ENCODE measurements at regions not wholly inside any gene's neighbourhood (a gene's known extent, or its start where the extent isn't known, plus 50 kb on each side); places are given as distances from the start of the nearest gene placed in this dataset.
"Not testable (repeated sequence)": the region's sequence is repeated elsewhere in the genome, so short reads cannot be mapped to it uniquely, and the experiment has no call there.

DNA sequence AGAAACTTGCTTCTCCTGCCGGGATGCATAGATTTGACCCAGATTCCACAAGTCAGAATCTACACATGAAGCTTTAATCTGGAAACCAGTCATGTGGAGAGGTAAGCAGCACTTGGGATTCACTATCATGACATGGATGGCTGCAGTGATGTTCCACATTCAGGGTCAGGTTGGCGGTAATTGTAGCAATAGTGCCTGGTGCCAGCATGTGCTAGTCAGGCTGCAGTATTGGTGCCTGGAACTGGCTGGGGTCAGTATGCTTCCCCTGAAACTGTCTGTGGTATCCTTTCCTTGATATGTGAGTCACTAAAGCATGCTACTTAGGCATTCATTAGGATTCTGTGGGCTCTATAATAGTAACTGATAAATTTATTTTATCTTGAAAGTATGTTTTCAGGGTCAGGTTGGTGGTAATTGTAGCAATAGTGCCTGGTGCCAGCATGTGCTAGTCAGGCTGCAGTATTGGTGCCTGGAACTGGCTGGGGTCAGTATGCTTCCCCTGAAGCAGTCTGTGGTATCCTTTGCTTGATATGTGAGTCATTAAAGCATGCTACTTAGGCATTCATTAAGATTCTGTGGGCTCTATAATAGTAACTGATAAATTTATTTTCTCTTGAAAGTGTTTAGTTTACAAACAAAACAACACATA is 1439.2 kb downstream of the ZPLD1 start:
- H3K4me3 ChIP-seq = no peak overlapping the region
- Mint-ChIP-seq H3K27ac (no peak overlapping the region), H3K36me3 (no peaks in the 10 kb centered on the region), H3K4me3 (no peak overlapping the region), H3K9me3 (no peaks in the 10 kb centered on the region), H3K27me3 (ENCODE audit: insufficient read depth, low read depth) (no peaks in the 10 kb centered on the region), H3K4me1 (no peaks in the 10 kb centered on the region)
- no peaks in the 10 kb centered on the region for H3K36me3 ChIP-seq
- H3K9ac ChIP-seq = no peak overlapping the region
- no peak overlapping the region for H3K4me2 ChIP-seq
- no peak overlapping the region for H2AFZ ChIP-seq (replicated peaks)
- H3K27me3 ChIP-seq = no peaks in the 10 kb centered on the region
- H4K20me1 ChIP-seq (ENCODE audit: low read depth) = no peaks in the 10 kb centered on the region
- no peaks in the 10 kb centered on the region for H3F3A ChIP-seq (ENCODE audit: low read depth)
- no peak overlapping the region for H3K27ac ChIP-seq
- no peaks in the 10 kb centered on the region for H3K4me1 ChIP-seq
- no peaks in the 10 kb centered on the region for H3K9me3 ChIP-seq (ENCODE audit: low read depth)
- no peak for DNase-seq (ENCODE audit: low spot score)
- no peaks in the 10 kb centered on the region for H3K79me2 ChIP-seq (ENCODE audit: low read depth)
- TF ChIP-seq EZH2phosphoT487 (IDR thresholded peaks at IDR 0.05) (no peak), EZH2 (IDR thresholded peaks at IDR 0.05) (no peak)
- TF ChIP-seq, protein P1, sequence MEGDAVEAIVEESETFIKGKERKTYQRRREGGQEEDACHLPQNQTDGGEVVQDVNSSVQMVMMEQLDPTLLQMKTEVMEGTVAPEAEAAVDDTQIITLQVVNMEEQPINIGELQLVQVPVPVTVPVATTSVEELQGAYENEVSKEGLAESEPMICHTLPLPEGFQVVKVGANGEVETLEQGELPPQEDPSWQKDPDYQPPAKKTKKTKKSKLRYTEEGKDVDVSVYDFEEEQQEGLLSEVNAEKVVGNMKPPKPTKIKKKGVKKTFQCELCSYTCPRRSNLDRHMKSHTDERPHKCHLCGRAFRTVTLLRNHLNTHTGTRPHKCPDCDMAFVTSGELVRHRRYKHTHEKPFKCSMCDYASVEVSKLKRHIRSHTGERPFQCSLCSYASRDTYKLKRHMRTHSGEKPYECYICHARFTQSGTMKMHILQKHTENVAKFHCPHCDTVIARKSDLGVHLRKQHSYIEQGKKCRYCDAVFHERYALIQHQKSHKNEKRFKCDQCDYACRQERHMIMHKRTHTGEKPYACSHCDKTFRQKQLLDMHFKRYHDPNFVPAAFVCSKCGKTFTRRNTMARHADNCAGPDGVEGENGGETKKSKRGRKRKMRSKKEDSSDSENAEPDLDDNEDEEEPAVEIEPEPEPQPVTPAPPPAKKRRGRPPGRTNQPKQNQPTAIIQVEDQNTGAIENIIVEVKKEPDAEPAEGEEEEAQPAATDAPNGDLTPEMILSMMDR (IDR thresholded peaks at IDR 0.05) = no peak

DNA sequence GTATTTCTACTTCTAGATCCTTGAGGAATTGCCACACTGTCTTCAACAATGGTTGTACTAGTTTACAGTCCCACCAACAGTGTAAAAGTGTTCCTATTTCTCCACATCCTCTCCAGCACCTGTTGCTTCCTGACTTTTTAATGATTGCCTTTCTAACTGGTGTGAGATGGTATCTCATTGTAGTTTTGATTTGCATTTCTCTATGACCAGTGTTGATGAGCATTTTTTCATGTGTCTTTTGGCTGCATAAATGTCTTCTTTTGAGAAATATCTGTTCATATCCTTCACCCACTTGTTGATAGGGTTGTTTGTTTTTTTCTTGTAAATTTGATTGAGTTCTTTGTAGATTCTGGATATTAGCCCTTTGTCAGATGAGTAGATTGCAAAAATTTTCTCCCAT is 1447.0 kb downstream of the ZPLD1 start:
- H3K4me1 ChIP-seq; H3K9me3 Mint-ChIP-seq; H3K27ac ChIP-seq; H3F3A ChIP-seq (ENCODE audit: low read depth); H3K9me3 ChIP-seq (ENCODE audit: low read depth); H3K4me1 Mint-ChIP-seq; H2AFZ ChIP-seq (replicated peaks); H3K9ac ChIP-seq; H3K36me3 Mint-ChIP-seq; H3K27me3 ChIP-seq; H3K4me3 ChIP-seq; H3K4me3 Mint-ChIP-seq; H3K27ac Mint-ChIP-seq; H4K20me1 ChIP-seq (ENCODE audit: low read depth); H3K79me2 ChIP-seq (ENCODE audit: low read depth); H3K4me2 ChIP-seq; DNase-seq (ENCODE audit: low spot score); H3K36me3 ChIP-seq; H3K27me3 Mint-ChIP-seq (ENCODE audit: insufficient read depth, low read depth): not testable (repeated sequence)

DNA sequence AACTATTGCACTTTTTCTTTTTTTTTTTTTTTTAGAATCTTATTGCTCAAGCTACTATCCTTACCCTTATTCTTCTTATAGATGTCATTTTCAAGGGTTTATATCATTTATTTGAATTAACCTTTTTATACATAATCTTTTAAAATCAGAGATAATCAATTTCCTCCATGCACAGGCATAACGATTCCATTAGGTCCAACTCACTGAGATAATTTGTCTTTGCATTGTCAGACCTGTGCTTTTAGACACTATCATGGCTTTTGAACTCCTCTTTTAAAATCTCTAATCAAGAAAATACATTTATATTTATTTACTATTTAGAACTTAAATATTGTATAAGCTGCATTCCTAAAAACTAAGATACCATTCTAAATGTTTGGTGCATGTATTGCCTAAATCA is 1454.9 kb downstream of the ZPLD1 start:
- Histone ChIP-seq H3K27me3 (no peaks in the 10 kb centered on the region), H4K20me1 (ENCODE audit: low read depth) (no peaks in the 10 kb centered on the region), H3K4me3 (no peak overlapping the region), H3K9me3 (ENCODE audit: low read depth) (no peaks in the 10 kb centered on the region), H3F3A (ENCODE audit: low read depth) (no peaks in the 10 kb centered on the region), H3K9ac (no peak overlapping the region), H3K4me1 (no peaks in the 10 kb centered on the region), H3K27ac (no peak overlapping the region), H2AFZ (replicated peaks) (no peak overlapping the region), H3K79me2 (ENCODE audit: low read depth) (no peaks in the 10 kb centered on the region), H3K4me2 (no peak overlapping the region), H3K36me3 (no peaks in the 10 kb centered on the region)
- no peak overlapping the region for H3K27ac Mint-ChIP-seq
- no peak overlapping the region for H3K4me3 Mint-ChIP-seq
- no peaks in the 10 kb centered on the region for H3K27me3 Mint-ChIP-seq (ENCODE audit: insufficient read depth, low read depth)
- DNase-seq (ENCODE audit: low spot score) = no peak
- no peaks in the 10 kb centered on the region for H3K4me1 Mint-ChIP-seq
- H3K36me3 Mint-ChIP-seq = no peaks in the 10 kb centered on the region
- TF ChIP-seq EZH2 (IDR thresholded peaks at IDR 0.05) (no peak), EZH2phosphoT487 (IDR thresholded peaks at IDR 0.05) (no peak)
- TF ChIP-seq, protein P1 (IDR thresholded peaks at IDR 0.05) = no peak
- no peaks in the 10 kb centered on the region for H3K9me3 Mint-ChIP-seq

DNA sequence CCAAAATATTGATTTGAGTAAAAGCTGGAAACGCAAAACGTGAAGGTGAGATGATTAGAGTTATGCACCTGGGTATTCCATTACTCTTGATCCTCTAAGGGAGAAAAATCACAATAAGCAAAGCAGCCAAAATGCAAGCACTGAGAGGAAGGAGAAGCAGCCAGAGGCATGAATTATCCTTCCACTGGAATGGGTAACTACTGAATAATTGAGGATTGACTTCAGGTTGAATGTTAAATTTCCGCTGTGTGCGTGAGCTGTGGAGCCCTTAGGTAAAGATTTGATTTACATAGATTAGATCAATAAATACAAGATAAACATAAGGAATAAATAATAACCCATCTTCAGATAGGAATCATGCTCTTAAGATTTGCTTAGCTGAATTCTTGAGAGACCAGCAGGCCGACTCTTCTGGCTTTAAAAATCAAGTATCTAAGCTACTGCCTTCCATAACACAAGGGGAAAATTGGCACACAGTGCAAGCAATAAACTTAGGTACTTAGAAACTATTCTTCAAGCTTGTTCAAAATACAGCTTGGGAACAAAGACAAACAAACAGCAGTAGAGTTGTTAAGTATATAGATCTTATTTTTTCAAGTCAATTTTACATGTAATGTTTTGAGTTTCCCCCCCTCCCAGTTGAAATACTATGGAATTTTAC is 1459.5 kb downstream of the ZPLD1 start:
- Histone ChIP-seq H3K27me3 (no peaks in the 10 kb centered on the region), H3F3A (ENCODE audit: low read depth) (no peaks in the 10 kb centered on the region), H3K4me3 (no peak overlapping the region), H3K9ac (no peak overlapping the region), H4K20me1 (ENCODE audit: low read depth) (no peaks in the 10 kb centered on the region), H3K4me2 (no peak overlapping the region), H3K27ac (no peak overlapping the region), H3K4me1 (no peaks in the 10 kb centered on the region), H3K9me3 (ENCODE audit: low read depth) (no peaks in the 10 kb centered on the region), H3K79me2 (ENCODE audit: low read depth) (no peaks in the 10 kb centered on the region), H2AFZ (replicated peaks) (no peak overlapping the region), H3K36me3 (no peaks in the 10 kb centered on the region)
- H3K9me3 Mint-ChIP-seq = no peaks in the 10 kb centered on the region
- H3K4me3 Mint-ChIP-seq = no peak overlapping the region
- TF ChIP-seq EZH2 (IDR thresholded peaks at IDR 0.05) (no peak), EZH2phosphoT487 (IDR thresholded peaks at IDR 0.05) (no peak)
- TF ChIP-seq, protein P1 (IDR thresholded peaks at IDR 0.05) = no peak
- H3K36me3 Mint-ChIP-seq = no peaks in the 10 kb centered on the region
- H3K27ac Mint-ChIP-seq = no peak overlapping the region
- H3K27me3 Mint-ChIP-seq (ENCODE audit: insufficient read depth, low read depth) = no peaks in the 10 kb centered on the region
- no peak for DNase-seq (ENCODE audit: low spot score)
- no peaks in the 10 kb centered on the region for H3K4me1 Mint-ChIP-seq

All from neural progenitor cell (in vitro differentiated cells).